ENCODE measurements at regions not wholly inside any gene's neighbourhood (a gene's known extent, or its start where the extent isn't known, plus 50 kb on each side); places are given as distances from the start of the nearest gene placed in this dataset.

GRCh38 chr3:124443446-124443845 is 286.8 kb upstream of the UMPS start:
- TF ChIP-seq, protein P1, sequence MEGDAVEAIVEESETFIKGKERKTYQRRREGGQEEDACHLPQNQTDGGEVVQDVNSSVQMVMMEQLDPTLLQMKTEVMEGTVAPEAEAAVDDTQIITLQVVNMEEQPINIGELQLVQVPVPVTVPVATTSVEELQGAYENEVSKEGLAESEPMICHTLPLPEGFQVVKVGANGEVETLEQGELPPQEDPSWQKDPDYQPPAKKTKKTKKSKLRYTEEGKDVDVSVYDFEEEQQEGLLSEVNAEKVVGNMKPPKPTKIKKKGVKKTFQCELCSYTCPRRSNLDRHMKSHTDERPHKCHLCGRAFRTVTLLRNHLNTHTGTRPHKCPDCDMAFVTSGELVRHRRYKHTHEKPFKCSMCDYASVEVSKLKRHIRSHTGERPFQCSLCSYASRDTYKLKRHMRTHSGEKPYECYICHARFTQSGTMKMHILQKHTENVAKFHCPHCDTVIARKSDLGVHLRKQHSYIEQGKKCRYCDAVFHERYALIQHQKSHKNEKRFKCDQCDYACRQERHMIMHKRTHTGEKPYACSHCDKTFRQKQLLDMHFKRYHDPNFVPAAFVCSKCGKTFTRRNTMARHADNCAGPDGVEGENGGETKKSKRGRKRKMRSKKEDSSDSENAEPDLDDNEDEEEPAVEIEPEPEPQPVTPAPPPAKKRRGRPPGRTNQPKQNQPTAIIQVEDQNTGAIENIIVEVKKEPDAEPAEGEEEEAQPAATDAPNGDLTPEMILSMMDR (conservative IDR thresholded peaks at IDR 0.05; ENCODE audit: low read length), result no peak
- TF ChIP-seq EZH2phosphoT487 (IDR thresholded peaks at IDR 0.05; ENCODE audit: borderline replicate concordance), result no peak

Measured in Loucy (cell line).